ENCODE measurements at regions not wholly inside any gene's neighbourhood (a gene's known extent, or its start where the extent isn't known, plus 50 kb on each side); places are given as distances from the start of the nearest gene placed in this dataset.
A peak's percentile ranks its signal among the peaks of the same experiment; 100 is the strongest.

- Histone ChIP-seq H3K4me3 (ENCODE audit: low read depth in 1 of 3, low read length in 3 of 3) (no peak overlapping the region), H3K4me1 (ENCODE audit: control insufficient read depth in 4 of 4, insufficient read depth in 4 of 4, low read length in 3 of 4) (peaks cover 0 to 4% (median 2%) of the 10 kb centered on the region in 4 donors), H3K27me3 (ENCODE audit: control insufficient read depth in 4 of 4, insufficient read depth in 4 of 4, low read length in 3 of 4) (no peaks in the 10 kb centered on the region), H3K36me3 (ENCODE audit: control insufficient read depth in 4 of 4, insufficient read depth in 3 of 4, low read depth in 1 of 4, low read length in 3 of 4) (no peaks in the 10 kb centered on the region), H3K27ac (ENCODE audit: low read depth in 1 of 2, low read length in 2 of 2) (no peak overlapping the region), H3K9me3 (ENCODE audit: control insufficient read depth in 4 of 4, low read length in 3 of 4) (peaks cover 0 to 7% (median 3%) of the 10 kb centered on the region in 4 donors), H3K9ac (ENCODE audit: low read depth in 1 of 2, low read length in 2 of 2) (no peak overlapping the region)
- DNase-seq (ENCODE audit: low spot score) = no peak
- no peak for TF ChIP-seq SP1 (IDR thresholded peaks at IDR 0.05)
- TF ChIP-seq FOXA2 (IDR thresholded peaks at IDR 0.05) = no peak
- no peak for TF ChIP-seq HNF4G (IDR thresholded peaks at IDR 0.05)
- TF ChIP-seq FOXA1 (IDR thresholded peaks at IDR 0.05) = no peak
- TF ChIP-seq HNF4A (conservative IDR thresholded peaks at IDR 0.05) = no peak
- no peak for TF ChIP-seq ZBTB33 (IDR thresholded peaks at IDR 0.05)
- no peak for TF ChIP-seq YY1 (IDR thresholded peaks at IDR 0.05)
- no peak for TF ChIP-seq NR2F2 (IDR thresholded peaks at IDR 0.05)
- no peak for TF ChIP-seq RXRA (IDR thresholded peaks at IDR 0.05)
- TF ChIP-seq RAD21 (IDR thresholded peaks at IDR 0.05) = no peak
- no peak for TF ChIP-seq MAX (IDR thresholded peaks at IDR 0.05)
- TF ChIP-seq REST (IDR thresholded peaks at IDR 0.05) = no peak
These were observed 61.8 kb upstream of the DNAH14 start for GRCh38 chr1:224867715-224868114.

- Histone ChIP-seq H3K9ac (ENCODE audit: low read depth in 1 of 2, low read length in 2 of 2) (no peak overlapping the region), H3K4me3 (ENCODE audit: low read depth in 1 of 3, low read length in 3 of 3) (no peak overlapping the region), H3K27ac (ENCODE audit: low read depth in 1 of 2, low read length in 2 of 2) (peak overlapping the region; percentile 58 to 75), H3K36me3 (ENCODE audit: control insufficient read depth in 4 of 4, insufficient read depth in 3 of 4, low read depth in 1 of 4, low read length in 3 of 4) (no peaks in the 10 kb centered on the region), H3K9me3 (ENCODE audit: control insufficient read depth in 4 of 4, low read length in 3 of 4) (no peaks in the 10 kb centered on the region), H3K4me1 (ENCODE audit: control insufficient read depth in 4 of 4, insufficient read depth in 4 of 4, low read length in 3 of 4) (peaks cover 3 to 24% (median 15%) of the 10 kb centered on the region in 4 donors), H3K27me3 (ENCODE audit: control insufficient read depth in 4 of 4, insufficient read depth in 4 of 4, low read length in 3 of 4) (no peaks in the 10 kb centered on the region)
- no peak for DNase-seq (ENCODE audit: low spot score)
- WGBS = 63% methylated on average over 4 of the region's 4 CpGs
- TF ChIP-seq NR2F2 (IDR thresholded peaks at IDR 0.05) (no peak), ZBTB33 (IDR thresholded peaks at IDR 0.05) (no peak), CTCF (IDR thresholded peaks at IDR 0.05; ENCODE audit: low read depth, low read length, missing input control) (no peak), MAX (IDR thresholded peaks at IDR 0.05) (no peak)
These were observed 56.5 kb upstream of the DNAH14 start for GRCh38 chr1:224872832-224873433.

Data from liver (tissue), 8 donors.